SK-N-SH treated with all-trans-retinoic acid at 6 μM for 48 hours (cell line): ENCODE measurements at regions not wholly inside any gene's neighbourhood (a gene's known extent, or its start where the extent isn't known, plus 50 kb on each side); places are given as distances from the start of the nearest gene placed in this dataset.

Experiments used
- ARNTL ChIP-seq: fragments of 450-650 bp; formaldehyde crosslinking; IDR thresholded peaks from 2 replicates; pipeline ENCODE4 v1.5.0; 2020; ENCODE audit warnings: low read depth, mild to moderate bottlenecking, moderate library complexity, borderline replicate concordance
- BACH2 ChIP-seq: fragments of 250-450 bp; sonication (Bioruptor Pico); IDR thresholded peaks from 2 replicates; pipeline ENCODE4 v1.9.0; 2021; ENCODE audit warnings: mild to moderate bottlenecking, borderline replicate concordance
- CREB5 ChIP-seq: fragments of 250-450 bp; sonication (Bioruptor Pico); IDR thresholded peaks from 2 replicates; pipeline ENCODE4 v1.5.1; 2020; ENCODE audit warnings: low read depth, mild to moderate bottlenecking, moderate library complexity
- GLIS3 ChIP-seq: fragments of 250-450 bp; sonication (Bioruptor Pico); IDR thresholded peaks from 2 replicates; pipeline ENCODE4 v1.5.0; 2020; ENCODE audit warnings: mild to moderate bottlenecking, moderate library complexity
- ISL1 ChIP-seq: fragments of 250-450 bp; sonication (Bioruptor Pico); IDR thresholded peaks from 2 replicates; pipeline ENCODE4 v2.1.2; 2022; ENCODE audit warnings: mild to moderate bottlenecking, moderate library complexity
- PATZ1 ChIP-seq: fragments of 250-450 bp; sonication (Bioruptor Pico); IDR thresholded peaks from 2 replicates; pipeline ENCODE4 v1.8.0; 2020; ENCODE audit warnings: mild to moderate bottlenecking, moderate library complexity, borderline replicate concordance
- TSHZ2 ChIP-seq: fragments of 250-450 bp; sonication (Bioruptor Pico); IDR thresholded peaks from 2 replicates; pipeline ENCODE4 v1.5.0; 2020; ENCODE audit warnings: mild to moderate bottlenecking, moderate library complexity
- ZC3H10 ChIP-seq: fragments of 250-450 bp; sonication (Bioruptor Pico); IDR thresholded peaks from 2 replicates; pipeline ENCODE4 v1.5.1; 2021; ENCODE audit warnings: mild to moderate bottlenecking, moderate library complexity
- ZNF565 ChIP-seq: fragments of 450-650 bp; formaldehyde crosslinking; conservative IDR thresholded peaks from 2 replicates; pipeline ENCODE4 v1.5.0; 2020; ENCODE audit warnings: low read depth, mild to moderate bottlenecking, moderate library complexity
- ZNF8 ChIP-seq: fragments of 450-650 bp; formaldehyde crosslinking; IDR thresholded peaks from 2 replicates; pipeline ENCODE4 v1.5.0; 2020; ENCODE audit warnings: mild to moderate bottlenecking, moderate library complexity

GRCh38 chr10:128302808-128303207 lies 176.6 kb upstream of the MKI67 start:
- TF ChIP-seq ISL1 (CRISPR knock-in tag) = no peak
- no peak for TF ChIP-seq ARNTL (CRISPR knock-in tag)
- no peak for TF ChIP-seq PATZ1 (CRISPR knock-in tag)
- TF ChIP-seq ZNF8 (CRISPR knock-in tag) = no peak
- no peak for TF ChIP-seq ZNF565 (CRISPR knock-in tag)
- no peak for TF ChIP-seq CREB5 (CRISPR knock-in tag)
- TF ChIP-seq GLIS3 = no peak
- no peak for TF ChIP-seq BACH2
- no peak for TF ChIP-seq TSHZ2 (CRISPR knock-in tag)
- no peak for TF ChIP-seq ZC3H10 (CRISPR knock-in tag)
